Mesendoderm (in vitro differentiated cells): ENCODE measurements at regions not wholly inside any gene's neighbourhood (a gene's known extent, or its start where the extent isn't known, plus 50 kb on each side); places are given as distances from the start of the nearest gene placed in this dataset.
"Not testable (repeated sequence)": the region's sequence is repeated elsewhere in the genome, so short reads cannot be mapped to it uniquely, and the experiment has no call there.

Experiments used
- DNase-seq: peaks from one replicate; pipeline ENCODE4 v3.0.0; 2013
- H2AK5ac ChIP-seq: 2 replicates; pipeline ENCODE4 v1.6.1; 2013; ENCODE audit warnings: low read length, inconsistent platforms
- H2BK120ac ChIP-seq: 2 replicates; pipeline ENCODE4 v1.6.1; 2013; ENCODE audit warnings: low read depth, mild to moderate bottlenecking, low read length, moderate library complexity, mixed read lengths
- H2BK15ac ChIP-seq: replicated peaks from 2 replicates; pipeline ENCODE4 v1.6.1; 2013; ENCODE audit warnings: low read depth, mild to moderate bottlenecking, moderate library complexity
- H2BK5ac ChIP-seq: 2 replicates; pipeline ENCODE4 v1.6.1; 2013; ENCODE audit warnings: low read length, inconsistent platforms
- H3K18ac ChIP-seq: 2 replicates; pipeline ENCODE4 v1.6.1; 2013; ENCODE audit warnings: mild to moderate bottlenecking, low read length, mixed read lengths
- H3K23ac ChIP-seq: one replicate; pipeline ENCODE4 v1.6.1; 2013; ENCODE audit warnings: low read length
- H3K27ac ChIP-seq: 2 replicates; pipeline ENCODE4 v1.5.1; 2013; ENCODE audit warnings: low read depth, mild to moderate bottlenecking, inconsistent platforms, low read length, moderate library complexity
- H3K27me3 ChIP-seq: 2 replicates; pipeline ENCODE4 v1.6.1; 2013; ENCODE audit warnings: low read length, control low read depth, mild to moderate bottlenecking, inconsistent platforms; ENCODE audit not compliant: insufficient read depth, poor library complexity
- H3K36me3 ChIP-seq: 2 replicates; pipeline ENCODE4 v1.6.1; 2013; ENCODE audit warnings: low read length, inconsistent platforms; ENCODE audit not compliant: control insufficient read depth, insufficient read depth
- H3K4ac ChIP-seq: one replicate; pipeline ENCODE4 v1.6.1; 2013; ENCODE audit warnings: low read depth, mild to moderate bottlenecking, low read length, moderate library complexity
- H3K4me1 ChIP-seq: 2 replicates; pipeline ENCODE4 v1.6.1; 2013; ENCODE audit warnings: low read depth, low read length, inconsistent platforms; ENCODE audit not compliant: control insufficient read depth
- H3K4me2 ChIP-seq: 2 replicates; pipeline ENCODE4 v1.6.1; 2013; ENCODE audit warnings: low read length
- H3K4me3 ChIP-seq: 2 replicates; pipeline ENCODE4 v1.5.1; 2013; ENCODE audit warnings: mild to moderate bottlenecking, low read length
- H3K56ac ChIP-seq: one replicate; pipeline ENCODE4 v1.6.1; 2013; ENCODE audit warnings: low read length
- H3K79me1 ChIP-seq: 2 replicates; pipeline ENCODE4 v1.6.1; 2013; ENCODE audit warnings: low read length, inconsistent platforms
- H3K79me2 ChIP-seq: 2 replicates; pipeline ENCODE4 v1.6.1; 2013; ENCODE audit warnings: mild to moderate bottlenecking, low read length; ENCODE audit not compliant: control insufficient read depth, insufficient read depth
- H3K9ac ChIP-seq: 2 replicates; pipeline ENCODE4 v1.6.1; 2013; ENCODE audit warnings: low read length, inconsistent platforms
- H4K5ac ChIP-seq: one replicate; pipeline ENCODE4 v1.6.1; 2013; ENCODE audit warnings: low read length
- H4K8ac ChIP-seq: one replicate; pipeline ENCODE4 v1.6.1; 2013; ENCODE audit warnings: low read depth, mild to moderate bottlenecking, control low read depth, low read length, moderate library complexity
- WGBS: extraction: QIAGEN DNeasy Blood & Tissue Kit; methylation state at CpG from one replicate; pipeline ENCODE4 v1.1.7; 2013; ENCODE audit warnings: low lambda C conversion rate, missing lambda C conversion rate; ENCODE audit not compliant: insufficient coverage; ENCODE audit errors: extremely low coverage; 5-methylcytosine and 5-hydroxymethylcytosine counted together

DNA sequence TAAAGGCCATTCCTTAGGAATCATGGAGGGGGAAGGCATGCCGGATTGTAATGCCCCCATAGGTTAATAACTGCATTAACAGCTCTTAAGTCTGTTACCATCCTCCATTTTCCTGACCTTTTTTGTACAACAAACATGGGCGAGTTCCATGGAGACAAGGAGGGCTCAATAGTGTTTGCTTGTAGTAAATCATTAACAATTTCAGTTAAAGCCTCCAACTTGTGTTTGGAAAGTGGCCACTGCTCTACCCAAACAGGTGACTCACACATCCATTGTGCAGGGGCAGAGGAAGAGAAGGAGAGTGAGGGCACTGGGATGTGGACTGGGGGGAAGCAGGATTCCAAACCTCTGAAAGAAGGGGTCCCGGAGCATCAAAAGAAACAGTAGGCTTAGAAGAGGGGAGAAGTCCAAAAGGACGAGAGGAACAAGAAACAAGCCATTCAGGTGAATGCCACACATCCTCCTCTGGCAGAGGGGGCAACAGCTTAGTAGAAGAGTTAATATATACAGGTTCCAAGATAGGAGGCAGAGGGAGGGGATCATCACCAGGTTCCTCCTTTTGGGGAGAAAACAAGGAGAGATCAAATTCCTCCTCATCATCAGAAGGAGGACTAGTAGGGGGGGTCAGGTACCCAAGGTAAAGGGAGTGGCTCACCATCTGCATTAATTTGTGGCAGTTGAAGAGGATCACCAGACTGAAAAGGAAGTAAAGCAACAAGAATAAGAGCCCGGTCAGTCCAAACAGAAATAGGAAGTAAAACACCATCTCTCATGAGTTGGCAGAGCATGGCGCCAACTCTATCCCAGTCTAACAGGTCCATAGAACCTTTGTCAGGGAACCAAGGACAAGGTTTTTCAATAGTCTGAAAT, 189.4 kb upstream of the RAI14 start:
- not testable (repeated sequence) for H2AK5ac ChIP-seq, DNase-seq, H3K27me3 ChIP-seq, H3K9ac ChIP-seq, H3K23ac ChIP-seq, H2BK120ac ChIP-seq, H2BK5ac ChIP-seq, H3K56ac ChIP-seq, H3K27ac ChIP-seq, H3K4me1 ChIP-seq, H4K8ac ChIP-seq, H2BK15ac ChIP-seq, H3K4ac ChIP-seq, H3K4me2 ChIP-seq, H3K79me2 ChIP-seq, H4K5ac ChIP-seq, H3K79me1 ChIP-seq, H3K18ac ChIP-seq, H3K4me3 ChIP-seq, H3K36me3 ChIP-seq
- no CpG with 5 or more reads among the region's 6 CpGs for WGBS

DNA sequence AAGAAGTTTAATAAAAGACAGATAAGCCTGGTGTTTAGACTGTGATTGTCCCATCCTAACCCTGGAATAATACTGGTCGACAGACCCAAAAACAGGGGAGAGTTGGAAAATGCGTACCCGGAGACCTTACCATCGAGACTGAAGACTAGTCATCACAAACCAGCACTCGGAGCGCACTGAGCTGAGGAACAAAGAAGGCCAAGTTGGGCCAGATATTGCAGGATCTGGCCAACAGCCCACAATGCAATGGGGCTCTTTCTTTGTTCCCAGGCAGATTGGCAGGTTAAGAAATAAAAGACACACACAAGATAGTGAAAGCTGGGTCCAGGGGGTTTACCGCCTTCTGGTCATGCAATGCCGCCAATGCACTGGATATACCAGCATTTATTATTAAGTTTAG, 188.7 kb upstream of the RAI14 start:
- Histone ChIP-seq H3K56ac (no peak overlapping the region), H3K27me3 (no peaks in the 10 kb centered on the region), H3K27ac (no peak overlapping the region), H3K79me2 (no peaks in the 10 kb centered on the region), H3K4me1 (no peaks in the 10 kb centered on the region), H3K79me1 (no peaks in the 10 kb centered on the region), H3K9ac (no peak overlapping the region), H4K5ac (no peak overlapping the region), H4K8ac (no peak overlapping the region), H3K23ac (no peak overlapping the region), H3K36me3 (no peaks in the 10 kb centered on the region), H3K18ac (no peak overlapping the region), H3K4me3 (no peak overlapping the region), H2AK5ac (no peak overlapping the region), H2BK120ac (no peak overlapping the region), H3K4me2 (no peak overlapping the region), H2BK5ac (no peak overlapping the region), H2BK15ac (no peak overlapping the region), H3K4ac (no peak overlapping the region)
- WGBS, result no CpG with 5 or more reads among the region's 8 CpGs
- DNase-seq, result no peak

DNA sequence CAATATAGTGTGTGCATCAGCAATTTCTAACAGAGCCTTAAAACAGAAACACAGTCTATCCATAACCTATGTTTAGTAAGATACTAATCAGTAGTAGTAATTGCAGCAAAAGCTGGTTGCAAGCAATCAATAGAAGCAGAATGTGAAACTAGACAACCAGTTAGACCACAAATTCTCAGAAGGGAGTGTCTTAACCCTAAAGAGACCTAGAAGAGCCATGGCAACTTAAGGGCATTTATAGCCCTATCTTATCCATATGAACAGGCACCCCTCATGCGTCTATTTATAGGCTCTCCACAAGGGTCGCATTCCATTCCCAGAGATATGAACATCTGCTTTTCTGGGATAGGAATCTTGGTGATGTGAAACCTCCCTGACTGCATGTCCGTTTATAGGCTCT, 188.1 kb upstream of the RAI14 start:
- H3K56ac ChIP-seq, H2BK15ac ChIP-seq, DNase-seq, H2AK5ac ChIP-seq, H3K18ac ChIP-seq, H3K36me3 ChIP-seq, H3K23ac ChIP-seq, H3K4me1 ChIP-seq, H3K27ac ChIP-seq, H3K4ac ChIP-seq, H3K9ac ChIP-seq, H3K4me3 ChIP-seq, H4K5ac ChIP-seq, H2BK120ac ChIP-seq, H3K4me2 ChIP-seq, H4K8ac ChIP-seq, H3K27me3 ChIP-seq, H3K79me1 ChIP-seq, H2BK5ac ChIP-seq, H3K79me2 ChIP-seq: not testable (repeated sequence)
- no CpG with 5 or more reads among the region's 3 CpGs for WGBS

DNA sequence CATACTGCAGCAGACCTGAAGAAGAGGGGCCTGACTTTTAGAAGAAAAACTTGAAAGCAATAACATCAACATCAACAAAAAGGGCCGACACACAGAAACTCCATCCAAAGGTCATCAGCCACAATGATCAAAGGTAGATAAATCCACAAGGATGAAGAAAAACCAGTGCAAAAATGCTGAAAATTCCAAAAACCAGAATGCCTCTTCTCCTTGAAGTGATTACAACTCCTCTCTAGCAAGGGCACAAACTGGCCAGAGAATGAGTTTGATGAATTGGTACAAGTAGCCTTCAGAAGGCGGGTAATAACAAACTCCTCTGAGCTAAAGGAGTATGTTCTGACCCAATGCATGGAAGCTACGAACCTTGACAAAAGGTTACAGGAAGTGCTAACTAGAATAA, 186.2 kb upstream of the RAI14 start:
- Histone ChIP-seq H3K79me2 (no peaks in the 10 kb centered on the region), H3K23ac (no peak overlapping the region), H3K18ac (no peak overlapping the region), H3K4me3 (no peak overlapping the region), H4K5ac (no peak overlapping the region), H2BK120ac (no peak overlapping the region), H3K4ac (no peak overlapping the region), H3K27me3 (no peaks in the 10 kb centered on the region), H3K79me1 (no peaks in the 10 kb centered on the region), H3K9ac (no peak overlapping the region), H3K27ac (no peak overlapping the region), H2BK5ac (no peak overlapping the region), H3K56ac (no peak overlapping the region), H4K8ac (no peak overlapping the region), H3K4me1 (no peaks in the 10 kb centered on the region), H2AK5ac (no peak overlapping the region), H3K4me2 (no peak overlapping the region), H2BK15ac (no peak overlapping the region), H3K36me3 (no peaks in the 10 kb centered on the region)
- no peak for DNase-seq
- WGBS, result no CpG with 5 or more reads among the region's 3 CpGs

DNA sequence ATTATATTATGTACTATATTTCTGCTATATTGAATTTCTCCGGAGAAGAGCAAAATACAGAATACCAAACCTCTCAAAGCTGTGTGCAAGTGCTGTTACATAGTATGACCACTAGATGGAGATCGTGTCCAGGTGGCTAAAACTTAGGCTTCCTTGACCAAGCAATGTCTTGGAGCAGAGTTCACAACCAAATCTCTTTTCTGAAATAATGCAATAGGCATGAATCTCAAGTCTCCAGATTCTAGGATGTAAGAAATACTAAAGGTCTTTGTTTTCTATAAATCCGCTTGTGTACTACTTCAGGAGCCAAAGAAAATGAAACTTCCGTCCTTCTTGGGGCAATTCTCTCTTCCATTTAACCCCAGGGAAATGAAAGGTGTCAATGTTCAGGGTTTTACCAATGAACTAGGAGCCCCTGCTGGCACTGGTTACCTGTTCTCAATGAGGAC, 181.5 kb upstream of the RAI14 start:
- peak overlapping the region; percentile 71 for H3K27ac ChIP-seq
- H4K5ac ChIP-seq, result no peak overlapping the region
- H2AK5ac ChIP-seq, result no peak overlapping the region
- no peaks in the 10 kb centered on the region for H3K79me1 ChIP-seq
- H2BK5ac ChIP-seq, result no peak overlapping the region
- H3K4me2 ChIP-seq, result no peak overlapping the region
- no peak overlapping the region for H3K4me3 ChIP-seq
- H3K27me3 ChIP-seq, result no peaks in the 10 kb centered on the region
- peak overlapping the region; percentile 31 for H4K8ac ChIP-seq
- H3K9ac ChIP-seq, result peak overlapping the region; percentile 38
- DNase-seq, result peak; percentile 80
- no peak overlapping the region for H3K23ac ChIP-seq
- no peak overlapping the region for H2BK15ac ChIP-seq
- H3K4ac ChIP-seq, result peak overlapping the region; percentile 21
- H3K18ac ChIP-seq, result peak overlapping the region; percentile 56
- H2BK120ac ChIP-seq, result no peak overlapping the region
- no peaks in the 10 kb centered on the region for H3K79me2 ChIP-seq
- no peaks in the 10 kb centered on the region for H3K36me3 ChIP-seq
- no CpG with 5 or more reads among the region's 4 CpGs for WGBS
- peaks cover 9% of the 10 kb centered on the region for H3K4me1 ChIP-seq
- peak overlapping the region; percentile 72 for H3K56ac ChIP-seq
